HG03045 (cell line): ENCODE measurements at regions not wholly inside any gene's neighbourhood (a gene's known extent, or its start where the extent isn't known, plus 50 kb on each side); places are given as distances from the start of the nearest gene placed in this dataset.

Source experiments
- ATAC-seq: cut with Tn5 transposase; IDR thresholded peaks from one replicate; pipeline ENCODE4 v1.9.1; 2021; ENCODE audit warnings: mild to moderate bottlenecking, moderate library complexity; ENCODE audit not compliant: unreplicated experiment

DNA sequence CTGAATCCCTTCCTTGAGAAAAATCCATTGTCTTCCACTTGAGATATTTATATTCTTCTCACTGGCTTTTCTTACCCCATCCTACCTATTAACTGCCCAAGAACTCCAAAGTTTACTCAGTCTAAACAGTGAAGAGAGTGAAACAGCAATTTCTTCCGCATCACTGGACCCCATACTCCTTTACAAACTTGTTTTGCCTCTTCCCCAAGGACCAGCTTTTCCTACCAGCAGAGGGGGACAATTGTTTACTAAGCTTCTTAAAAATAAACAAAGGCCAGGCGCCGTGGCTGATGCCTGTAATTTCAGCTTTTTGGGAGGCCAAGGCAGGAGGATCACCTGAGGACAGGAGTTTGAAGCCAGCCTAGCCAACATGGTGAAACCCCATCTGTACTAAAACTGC is 52.0 kb downstream of the LRATD1 start:
- no peak for ATAC-seq

DNA sequence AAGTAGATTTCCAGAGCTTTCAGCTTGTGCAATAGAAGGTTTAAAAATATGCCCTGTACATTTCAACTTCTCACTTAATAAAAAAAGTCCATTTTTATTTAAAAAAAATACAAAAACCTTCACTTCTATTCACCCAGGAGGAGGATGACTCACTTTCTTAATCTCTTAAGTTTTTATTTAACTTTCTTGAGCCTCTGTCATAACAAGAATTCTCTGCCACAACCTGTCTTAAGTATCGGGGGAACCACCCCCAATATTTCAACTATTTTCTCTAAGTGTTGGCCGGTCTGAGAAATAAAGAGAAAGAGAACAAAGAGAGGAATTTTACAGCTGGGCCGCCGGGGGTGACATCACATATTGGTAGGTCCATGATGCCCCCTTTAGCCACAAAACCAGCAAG is 58.4 kb downstream of the LRATD1 start:
- no peak for ATAC-seq

DNA sequence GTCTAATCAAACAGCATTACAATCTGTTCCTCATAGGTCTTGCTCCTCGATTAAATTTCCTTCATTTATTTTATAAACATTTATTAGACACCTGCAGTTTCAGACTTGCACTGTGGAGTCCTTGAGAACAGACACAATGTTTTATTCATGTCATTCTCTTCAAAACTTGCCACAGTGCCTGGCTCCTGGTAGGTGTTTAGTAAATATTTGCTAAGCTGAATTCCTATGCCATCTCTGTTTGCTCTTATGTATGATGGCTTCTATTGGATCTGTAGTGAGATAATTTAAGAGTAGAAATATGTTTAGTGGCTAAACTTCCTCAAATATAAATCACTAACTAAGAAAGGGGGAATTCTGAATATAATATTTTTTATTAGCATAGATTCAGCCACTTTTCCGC is 61.4 kb downstream of the LRATD1 start:
- no peak for ATAC-seq

DNA sequence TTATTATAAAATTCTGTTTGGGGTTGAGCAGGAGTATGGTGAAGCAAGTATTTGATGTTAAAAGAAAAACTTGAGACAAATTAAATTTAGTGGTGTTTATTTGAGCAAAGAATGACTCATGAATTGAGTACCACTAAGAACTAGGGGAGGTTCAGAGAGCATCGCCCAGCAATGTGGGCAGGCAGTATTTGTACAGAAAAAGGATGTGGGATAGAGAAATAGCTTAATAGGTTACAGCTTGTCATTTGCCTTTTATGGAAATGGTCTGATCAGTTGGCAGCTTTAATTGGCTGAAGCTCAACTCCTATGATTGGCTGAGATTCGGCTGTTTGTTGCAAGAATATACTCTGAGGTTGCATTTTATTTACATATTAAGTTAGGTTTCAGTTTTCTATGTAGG is 68.2 kb downstream of the LRATD1 start:
- no peak for ATAC-seq

DNA sequence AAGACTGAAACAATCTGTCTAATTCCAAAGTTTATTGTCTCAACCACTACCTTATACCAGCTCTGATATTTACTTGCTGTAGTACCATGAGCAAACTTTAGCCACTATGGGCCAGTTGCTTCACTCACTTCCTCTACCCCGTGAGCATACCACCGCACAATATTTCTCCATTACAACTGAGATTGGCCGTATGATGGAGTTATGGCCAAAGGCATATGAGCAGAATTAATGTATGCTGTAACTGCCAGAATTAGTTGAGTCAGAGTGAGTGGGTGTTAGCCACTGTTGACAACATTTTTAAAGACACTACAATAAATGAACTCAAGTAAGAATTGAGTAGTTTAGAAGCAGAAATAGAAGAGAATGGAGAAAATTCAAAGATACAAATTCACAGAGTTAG is 69.7 kb downstream of the LRATD1 start:
- no peak for ATAC-seq

DNA sequence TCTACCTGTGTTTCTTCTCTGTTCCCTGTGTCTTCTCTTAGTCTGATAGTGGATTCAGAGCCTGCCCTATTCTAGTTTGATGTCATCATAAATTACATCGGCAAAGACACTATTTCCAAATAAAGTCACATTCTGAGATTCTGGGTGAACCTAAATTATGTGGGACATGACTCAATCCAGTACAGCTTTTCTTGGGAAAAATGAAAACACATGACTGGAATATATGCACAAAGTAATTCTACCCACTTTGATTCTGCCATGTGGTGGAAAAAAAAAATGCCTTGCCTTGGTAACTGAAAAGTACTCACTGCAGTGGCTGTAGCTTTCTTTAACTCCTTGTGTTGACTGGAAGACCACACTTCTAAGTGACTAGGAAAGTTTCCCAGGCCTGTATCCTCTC is 73.7 kb downstream of the LRATD1 start:
- ATAC-seq = no peak

DNA sequence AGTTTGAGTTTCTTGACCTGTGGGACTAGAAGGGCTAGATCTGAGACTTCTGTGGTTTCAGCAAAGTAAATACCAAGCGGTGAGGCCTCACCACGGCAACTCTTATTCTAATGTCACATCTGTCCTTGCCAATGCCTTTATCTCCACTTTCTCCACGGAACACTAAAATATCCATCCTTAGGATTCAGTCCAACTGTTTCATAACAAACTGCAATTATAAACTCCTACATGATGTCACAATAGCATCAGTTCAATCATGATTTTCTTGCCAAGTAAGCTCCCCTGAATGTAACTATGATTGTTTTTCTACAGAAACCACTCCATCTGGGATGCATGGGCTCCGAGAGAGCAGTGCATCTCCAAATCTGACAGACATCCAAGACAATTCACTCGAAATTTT is 79.6 kb downstream of the LRATD1 start:
- ATAC-seq = no peak

DNA sequence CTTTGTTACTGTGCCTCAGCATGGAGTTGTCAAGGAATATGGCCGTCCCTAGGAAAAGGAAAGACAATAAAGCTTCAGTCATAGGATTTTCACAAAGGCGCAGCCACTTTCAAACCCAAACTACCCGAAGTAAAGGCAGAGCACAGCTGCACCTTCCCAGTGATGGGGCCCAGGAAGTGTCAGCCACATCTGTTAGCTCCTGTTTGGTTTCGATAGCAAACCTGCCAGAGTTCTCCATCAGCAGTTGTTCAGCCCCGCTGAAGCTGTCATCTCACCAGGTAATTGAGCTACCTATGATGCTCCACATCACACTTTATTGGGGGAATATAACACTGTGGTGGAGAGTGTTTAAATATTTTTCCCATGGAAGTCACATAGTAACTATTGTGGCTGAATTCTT is 80.7 kb downstream of the LRATD1 start:
- ATAC-seq = no peak

DNA sequence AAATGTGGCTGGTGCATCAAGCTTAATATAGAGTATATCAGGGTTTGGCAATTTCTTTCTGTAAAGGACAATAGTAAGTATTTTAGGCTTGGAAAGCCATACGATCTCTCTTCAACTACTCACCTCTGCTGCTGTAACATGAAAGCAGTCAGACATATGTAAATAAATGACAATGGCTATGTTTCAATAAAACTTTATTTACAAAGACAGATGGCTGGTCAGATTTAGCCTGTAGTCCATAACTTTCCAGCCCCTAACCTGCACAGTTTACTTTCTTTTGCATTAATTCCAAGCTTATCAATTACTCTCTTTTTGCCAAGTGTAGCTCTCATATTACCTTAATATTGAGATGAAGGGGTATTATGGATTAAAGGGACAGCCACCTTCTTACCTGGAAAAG is 83.1 kb downstream of the LRATD1 start:
- ATAC-seq = no peak

DNA sequence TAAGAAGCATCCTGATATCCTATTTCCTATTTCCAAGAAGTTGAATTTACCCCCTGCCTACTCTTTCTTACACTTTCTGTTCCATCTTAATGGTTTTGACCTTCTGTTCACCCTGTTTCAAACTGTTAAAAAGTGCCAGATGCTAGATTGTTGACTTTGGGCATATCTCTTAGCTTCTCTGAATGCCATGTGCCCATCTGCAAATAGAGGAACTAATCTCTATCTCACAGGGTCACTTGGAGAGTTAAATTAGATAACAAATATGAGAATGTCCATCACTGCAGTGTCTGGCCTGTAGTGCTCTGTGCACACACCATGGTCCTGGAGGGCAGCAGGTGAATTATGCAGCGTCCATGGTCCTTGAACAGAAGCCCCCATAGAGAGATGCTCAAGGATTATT is 83.8 kb downstream of the LRATD1 start:
- ATAC-seq = no peak

DNA sequence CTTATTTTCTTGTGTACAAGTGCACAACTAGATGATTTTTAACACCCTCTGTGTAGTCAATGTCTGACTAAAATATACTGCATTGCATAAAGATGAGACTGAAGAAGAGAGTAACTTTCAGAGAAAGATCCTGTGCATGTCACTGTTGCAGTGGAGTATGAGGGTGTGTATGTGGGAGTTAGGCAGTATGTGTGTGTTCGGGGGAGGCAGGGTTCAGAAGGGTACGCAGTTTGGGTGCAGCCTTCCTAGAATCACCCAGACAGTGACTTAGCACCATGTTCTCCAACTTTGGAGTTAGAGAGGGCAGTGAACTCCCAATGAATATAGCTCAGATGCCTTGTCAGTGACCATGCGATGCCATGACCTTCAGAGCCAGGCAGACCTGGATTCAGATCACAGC is 84.6 kb downstream of the LRATD1 start:
- ATAC-seq = no peak

DNA sequence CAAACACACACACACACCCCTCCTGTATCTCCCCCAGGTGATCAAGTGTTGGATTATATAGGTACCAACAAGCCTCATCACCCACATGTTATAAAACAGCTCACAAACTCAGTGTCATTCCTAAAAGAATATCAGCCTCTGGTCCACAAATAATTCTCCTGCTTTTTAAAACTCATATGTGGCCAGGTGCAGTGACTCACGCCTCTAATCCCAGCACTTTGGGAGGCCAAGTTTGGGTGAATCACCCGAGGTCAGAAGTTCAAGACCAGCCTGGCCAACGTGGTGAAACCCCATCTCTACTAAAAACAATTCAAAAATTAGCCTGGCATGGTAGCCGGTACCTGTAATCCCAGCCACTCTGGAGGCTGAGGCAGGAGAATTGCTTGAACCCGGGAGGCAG is 87.8 kb downstream of the LRATD1 start:
- ATAC-seq = no peak

DNA sequence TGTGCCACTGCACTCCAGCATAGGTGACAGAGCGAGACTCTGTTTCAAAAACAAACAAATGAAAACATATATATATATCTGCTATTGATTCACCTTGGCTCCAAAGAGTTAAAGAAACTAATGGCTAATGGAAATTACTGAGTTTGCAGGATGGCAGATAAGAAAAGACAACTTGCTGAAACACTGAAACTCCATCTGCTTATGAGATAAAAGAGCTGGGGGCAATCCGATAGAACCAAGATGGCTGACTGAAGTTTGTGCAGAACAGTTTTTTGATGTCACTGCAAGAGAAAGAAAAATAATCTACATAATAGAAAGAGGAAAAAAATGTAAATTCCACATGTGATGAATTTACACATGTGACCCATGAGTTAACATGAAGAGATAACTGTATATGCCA is 88.2 kb downstream of the LRATD1 start:
- no peak for ATAC-seq

DNA sequence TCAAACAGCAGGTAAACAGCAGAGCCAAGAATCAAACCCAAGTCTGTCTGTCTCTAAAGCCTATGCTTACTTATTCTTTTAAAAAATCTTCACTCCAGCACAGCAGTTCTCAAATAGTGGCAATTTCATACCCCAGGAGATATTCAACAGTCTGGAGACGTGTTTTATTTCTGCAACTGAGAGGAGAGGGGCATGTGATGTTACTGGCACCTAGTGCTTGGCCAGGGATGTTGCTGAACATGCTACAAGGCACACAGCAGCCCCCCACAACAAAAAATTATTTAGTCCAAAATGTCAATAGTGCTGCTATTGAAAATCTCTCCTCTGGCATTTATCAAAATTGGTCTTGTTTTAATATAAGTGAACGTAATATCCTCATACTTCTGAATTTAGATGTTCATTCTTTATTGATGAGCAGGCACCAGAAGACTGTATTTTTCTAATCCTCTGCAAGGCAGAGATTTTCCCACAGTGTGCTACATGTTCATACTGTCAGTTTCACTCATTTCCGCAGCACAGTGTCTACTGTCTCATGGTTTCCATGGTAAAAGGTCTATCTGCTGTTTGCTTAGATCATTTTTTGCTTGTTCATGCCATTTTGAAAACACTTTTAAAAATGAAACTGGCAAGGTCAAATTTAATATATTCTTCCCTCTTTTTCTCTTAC is 90.5 kb downstream of the LRATD1 start:
- no peak for ATAC-seq

DNA sequence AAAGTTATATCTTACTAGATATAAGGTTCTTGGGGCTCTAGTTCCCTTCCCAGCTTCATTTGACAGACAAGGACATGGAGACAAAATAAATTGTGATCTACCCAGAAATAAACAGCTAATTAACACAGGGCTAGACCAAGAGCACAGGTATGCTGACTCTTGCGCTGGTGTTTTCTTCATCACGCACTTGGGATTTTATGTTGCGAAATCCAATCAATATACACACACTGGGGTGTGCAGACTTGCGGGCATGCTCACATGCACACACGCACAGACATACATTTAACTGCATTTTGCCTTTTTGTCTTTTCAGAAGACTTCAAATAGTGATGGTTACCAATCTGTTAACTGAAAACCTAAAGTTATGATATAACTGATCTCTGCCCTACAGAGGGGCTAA is 91.2 kb downstream of the LRATD1 start:
- ATAC-seq = no peak

DNA sequence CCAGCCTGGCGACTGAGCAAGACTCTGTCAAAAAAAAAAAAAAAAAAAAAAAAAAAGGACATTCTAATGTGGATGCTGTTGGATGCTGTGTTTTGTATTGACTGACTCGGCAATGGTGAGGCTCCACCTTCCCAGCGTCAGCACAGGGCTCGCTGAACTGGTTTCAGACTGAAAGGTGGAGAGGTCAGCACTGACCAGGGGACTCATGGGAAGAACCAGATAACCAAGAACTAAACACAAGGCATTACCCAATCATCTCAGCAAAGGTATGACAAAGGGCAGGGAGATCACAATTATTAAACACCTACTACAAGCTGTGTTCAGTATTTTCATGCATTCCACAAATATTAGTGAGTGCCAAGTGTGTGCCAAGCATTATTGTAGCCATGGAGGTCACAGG is 103.2 kb downstream of the LRATD1 start:
- no peak for ATAC-seq

DNA sequence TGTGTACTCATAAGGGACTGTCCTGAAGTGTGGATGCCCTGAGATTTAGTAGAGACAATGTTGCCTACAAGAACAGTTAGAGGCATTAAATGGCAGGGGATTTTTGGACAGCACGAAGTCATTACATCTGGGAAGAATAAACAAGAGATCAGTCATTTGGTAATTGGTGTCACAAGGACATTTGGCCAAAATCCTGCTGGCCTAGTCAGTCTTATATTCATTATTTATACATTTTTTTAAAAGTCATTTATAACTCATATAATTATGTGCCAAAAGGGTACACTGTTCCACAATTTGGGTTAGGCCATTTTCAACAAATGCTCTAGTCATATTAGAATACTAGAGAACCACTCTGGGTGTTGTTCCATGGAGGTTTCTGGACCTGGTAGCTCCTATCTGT is 104.7 kb downstream of the LRATD1 start:
- no peak for ATAC-seq

DNA sequence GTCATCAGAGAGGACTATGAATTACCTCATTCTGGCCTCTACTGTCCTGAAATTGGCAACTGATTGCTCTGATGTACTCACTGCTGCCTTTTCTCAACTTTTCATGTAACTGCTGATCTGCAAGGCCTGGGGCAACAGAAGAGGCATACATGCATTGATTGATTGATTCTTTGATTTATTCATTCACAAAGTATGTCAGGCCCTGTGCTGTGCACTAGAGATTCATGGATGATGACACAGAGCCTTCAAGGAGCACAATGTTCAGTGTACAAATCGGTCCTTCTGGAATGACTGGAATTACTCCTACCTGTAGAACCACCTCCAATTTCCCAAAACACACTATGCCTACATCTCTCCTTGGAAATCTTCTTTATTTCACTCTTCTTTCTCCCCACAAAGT is 111.3 kb downstream of the LRATD1 start:
- ATAC-seq = no peak

DNA sequence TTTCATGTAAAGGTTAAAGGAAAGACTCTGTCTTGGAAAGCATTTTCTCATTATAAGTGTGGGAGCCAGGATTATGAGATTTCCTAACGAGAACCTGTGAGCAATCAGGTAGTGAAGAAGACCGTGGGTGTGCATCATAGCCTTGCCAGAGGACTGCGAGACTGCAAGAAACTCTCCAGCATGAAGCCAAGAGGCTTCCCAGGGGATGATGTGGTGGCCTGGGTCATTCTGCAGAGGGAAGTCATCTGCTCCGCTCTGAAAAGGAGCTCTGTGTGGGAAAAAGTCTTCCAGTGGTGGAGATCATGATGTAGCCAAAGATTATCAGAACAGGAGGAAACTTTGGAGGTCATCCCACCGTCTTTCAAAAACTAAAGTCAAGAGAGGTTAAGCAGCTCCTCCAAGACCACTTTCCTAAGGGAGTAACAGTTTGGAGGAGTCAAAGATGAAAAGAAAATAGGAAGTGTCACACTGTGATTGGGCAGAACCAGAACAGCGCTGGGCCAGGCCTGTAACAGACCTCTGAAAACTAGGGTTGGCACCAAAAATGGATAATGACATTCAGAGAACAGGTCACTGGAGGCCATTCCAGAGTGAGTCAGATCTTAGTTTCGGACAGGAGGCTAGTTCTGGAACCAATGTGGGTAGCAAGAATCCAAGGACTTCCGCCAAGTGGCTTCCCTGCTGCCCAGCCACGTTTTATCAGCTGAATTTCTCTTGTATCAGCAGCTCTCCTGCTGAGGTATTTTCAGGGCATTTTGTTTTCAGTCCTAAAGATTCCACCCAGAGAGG is 113.0 kb downstream of the LRATD1 start:
- no peak for ATAC-seq

DNA sequence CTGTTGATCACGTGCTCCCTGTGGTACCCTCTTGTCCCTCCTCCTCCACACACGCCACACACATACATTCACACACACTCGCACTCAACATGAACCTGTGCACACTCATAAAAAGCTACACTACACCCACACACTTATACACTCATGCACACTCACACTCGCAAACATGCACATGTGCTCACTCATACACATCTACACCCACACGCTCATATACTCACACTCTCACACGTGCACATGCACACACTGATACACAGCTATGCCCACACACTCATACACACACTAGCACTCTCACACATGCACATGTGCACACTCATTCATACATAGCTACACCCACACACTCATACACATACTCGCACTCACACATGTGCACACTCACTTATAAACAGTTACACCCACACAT is 113.6 kb downstream of the LRATD1 start:
- no peak for ATAC-seq

DNA sequence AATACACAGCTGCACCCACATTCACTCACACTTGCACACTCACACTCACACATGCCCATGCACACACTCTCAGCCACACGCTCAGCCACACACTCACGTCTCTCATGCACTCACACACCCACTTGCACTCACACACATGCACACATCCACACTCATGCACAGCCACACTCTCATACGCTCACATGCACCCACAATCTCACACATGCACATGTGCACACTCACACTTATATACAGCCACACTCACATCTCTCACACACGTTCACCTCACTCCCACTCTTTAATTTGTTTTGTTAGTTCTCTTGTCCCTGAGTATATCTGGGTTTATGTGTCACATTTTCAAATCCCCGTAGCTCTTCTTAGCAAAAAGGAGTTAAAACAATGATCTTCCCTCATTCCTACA is 114.9 kb downstream of the LRATD1 start:
- no peak for ATAC-seq

DNA sequence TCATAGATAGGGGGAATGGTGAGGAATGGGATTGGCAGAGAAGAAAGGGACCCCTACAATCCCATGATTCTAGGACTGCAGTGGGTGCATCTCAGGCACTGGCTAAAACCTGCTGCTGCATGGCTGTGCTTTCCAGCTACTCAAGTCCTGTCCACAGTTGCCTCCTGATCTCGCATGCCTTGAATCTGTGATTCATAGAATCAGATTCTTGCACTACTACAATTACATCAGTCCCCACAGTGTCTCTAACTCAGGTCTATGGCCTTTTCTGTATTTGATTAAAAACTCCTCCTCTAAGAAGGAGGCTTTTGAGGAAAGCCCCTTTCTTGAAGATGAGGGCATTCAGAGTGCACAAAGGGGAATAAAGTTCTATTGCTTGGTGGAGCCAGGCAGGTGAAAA is 117.4 kb downstream of the LRATD1 start:
- no peak for ATAC-seq

DNA sequence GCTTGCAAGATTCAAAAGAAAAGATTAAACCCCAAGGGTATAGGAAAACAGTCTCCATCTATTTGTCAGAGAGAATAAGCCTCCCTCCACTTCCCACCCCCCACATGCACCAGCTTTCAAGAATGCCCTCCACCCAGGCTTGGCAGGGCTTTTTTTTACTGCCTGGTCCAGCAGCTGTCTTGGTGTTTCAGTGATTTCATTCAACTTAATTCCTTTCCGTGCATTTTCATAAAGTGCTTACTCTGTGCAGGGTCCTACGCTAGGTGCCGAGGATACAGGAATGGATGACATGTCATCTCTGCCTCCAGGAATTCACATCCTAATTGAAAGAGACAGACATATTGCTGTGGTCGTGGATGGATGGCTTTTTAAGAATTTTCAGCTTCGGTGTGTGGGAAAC is 117.9 kb downstream of the LRATD1 start:
- ATAC-seq = no peak
